ENCODE measurements at regions not wholly inside any gene's neighbourhood (a gene's known extent, or its start where the extent isn't known, plus 50 kb on each side); places are given as distances from the start of the nearest gene placed in this dataset.

GRCh38 chr9:26334706-26335105 lies 557.9 kb downstream of the CAAP1 start:
- in situ Hi-C loops (cut with MboI; ENCODE audit: low sequenced_read_pairs) = no loop called here

- in situ Hi-C loops (cut with MboI; ENCODE audit: low sequenced_read_pairs) = no loop called here
These were observed 561.4 kb downstream of the CAAP1 start for GRCh38 chr9:26331223-26331622.

- in situ Hi-C loops (cut with MboI; ENCODE audit: low sequenced_read_pairs) = no loop called here
These were observed 562.6 kb downstream of the CAAP1 start for GRCh38 chr9:26329974-26330373.

- in situ Hi-C loops (cut with MboI; ENCODE audit: low sequenced_read_pairs) = no loop called here
These were observed 566.0 kb downstream of the CAAP1 start for GRCh38 chr9:26326563-26326962.

- in situ Hi-C loops (cut with MboI; ENCODE audit: low sequenced_read_pairs) = no loop called here
These were observed 567.2 kb downstream of the CAAP1 start for GRCh38 chr9:26325444-26325829.

GRCh38 chr9:26324786-26325443 lies 567.7 kb downstream of the CAAP1 start:
- in situ Hi-C loops (cut with MboI; ENCODE audit: low sequenced_read_pairs) = no loop called here

- in situ Hi-C loops (cut with MboI; ENCODE audit: low sequenced_read_pairs) = no loop called here
These were observed 570.7 kb downstream of the CAAP1 start for GRCh38 chr9:26321935-26322334.

- in situ Hi-C loops (cut with MboI; ENCODE audit: low sequenced_read_pairs) = no loop called here
These were observed 572.7 kb downstream of the CAAP1 start for GRCh38 chr9:26319859-26320258.

GRCh38 chr9:26313108-26313507 lies 579.5 kb downstream of the CAAP1 start:
- in situ Hi-C loops (cut with MboI; ENCODE audit: low sequenced_read_pairs) = no loop called here

GRCh38 chr9:26311463-26311995 lies 581.1 kb downstream of the CAAP1 start:
- in situ Hi-C loops (cut with MboI; ENCODE audit: low sequenced_read_pairs) = no loop called here

GRCh38 chr9:26310294-26310693 lies 582.3 kb downstream of the CAAP1 start:
- in situ Hi-C loops (cut with MboI; ENCODE audit: low sequenced_read_pairs) = no loop called here

- in situ Hi-C loops (cut with MboI; ENCODE audit: low sequenced_read_pairs) = no loop called here
These were observed 584.3 kb downstream of the CAAP1 start for GRCh38 chr9:26308328-26308727.

- in situ Hi-C loops (cut with MboI; ENCODE audit: low sequenced_read_pairs) = no loop called here
These were observed 590.9 kb downstream of the CAAP1 start for GRCh38 chr9:26301659-26302058.

GRCh38 chr9:26301046-26301445 lies 591.6 kb downstream of the CAAP1 start:
- in situ Hi-C loops (cut with MboI; ENCODE audit: low sequenced_read_pairs) = no loop called here

GRCh38 chr9:26296910-26297572 lies 595.6 kb downstream of the CAAP1 start:
- in situ Hi-C loops (cut with MboI; ENCODE audit: low sequenced_read_pairs) = no loop called here

GRCh38 chr9:26292943-26293342 lies 599.7 kb downstream of the CAAP1 start:
- in situ Hi-C loops (cut with MboI; ENCODE audit: low sequenced_read_pairs) = no loop called here

- in situ Hi-C loops (cut with MboI; ENCODE audit: low sequenced_read_pairs) = no loop called here
These were observed 593.4 kb upstream of the TUSC1 start for GRCh38 chr9:26271495-26272122.

- in situ Hi-C loops (cut with MboI; ENCODE audit: low sequenced_read_pairs) = no loop called here
These were observed 588.0 kb upstream of the TUSC1 start for GRCh38 chr9:26266146-26266793.

GRCh38 chr9:26264709-26265601 lies 586.7 kb upstream of the TUSC1 start:
- in situ Hi-C loops (cut with MboI; ENCODE audit: low sequenced_read_pairs) = no loop called here

- in situ Hi-C loops (cut with MboI; ENCODE audit: low sequenced_read_pairs) = no loop called here
These were observed 585.2 kb upstream of the TUSC1 start for GRCh38 chr9:26263478-26263877.

Data from HL-60/S4 treated with retinoic acid at 250 ng/mL for 4 days and 3 days (cell line).